PFSK-1 (cell line): ENCODE measurements at regions not wholly inside any gene's neighbourhood (a gene's known extent, or its start where the extent isn't known, plus 50 kb on each side); places are given as distances from the start of the nearest gene placed in this dataset.

Experiments used
- FOXP2 ChIP-seq: optimal IDR thresholded peaks from 2 replicates; pipeline ENCODE3; 2011; ENCODE audit warnings: borderline replicate concordance, control low read depth, inconsistent platforms; ENCODE audit not compliant: insufficient read depth; ENCODE audit errors: extremely low read length, extremely low read depth
- POLR2AphosphoS5 ChIP-seq: IDR thresholded peaks from 2 replicates; pipeline ENCODE4 v1.6.1; 2012; ENCODE audit warnings: low read depth, mild to moderate bottlenecking, control low read depth, low read length, moderate library complexity
- SIN3A ChIP-seq: IDR thresholded peaks from 2 replicates; pipeline ENCODE4 v1.6.1; 2012; ENCODE audit warnings: mild to moderate bottlenecking, low read length, moderate library complexity, borderline replicate concordance; ENCODE audit not compliant: insufficient read depth
- TAF1 ChIP-seq: IDR thresholded peaks from 2 replicates; pipeline ENCODE4 v1.6.1; 2012; ENCODE audit warnings: low read length, control low read depth, borderline replicate concordance; ENCODE audit not compliant: insufficient read depth
- TF ChIP-seq, protein P1 (sequence below), 2 experiments: IDR thresholded peaks; 2 replicates each; pipeline versions ENCODE4 v1.6.1 to v1.8.0; 2011 to 2012; ENCODE audit warnings: low read depth in 2 of 2, low read length in 2 of 2, control low read depth in 1 of 2, inconsistent platforms in 1 of 2, mild to moderate bottlenecking in 1 of 2, moderate library complexity in 1 of 2; ENCODE audit not compliant: insufficient read depth in 1 of 2

DNA sequence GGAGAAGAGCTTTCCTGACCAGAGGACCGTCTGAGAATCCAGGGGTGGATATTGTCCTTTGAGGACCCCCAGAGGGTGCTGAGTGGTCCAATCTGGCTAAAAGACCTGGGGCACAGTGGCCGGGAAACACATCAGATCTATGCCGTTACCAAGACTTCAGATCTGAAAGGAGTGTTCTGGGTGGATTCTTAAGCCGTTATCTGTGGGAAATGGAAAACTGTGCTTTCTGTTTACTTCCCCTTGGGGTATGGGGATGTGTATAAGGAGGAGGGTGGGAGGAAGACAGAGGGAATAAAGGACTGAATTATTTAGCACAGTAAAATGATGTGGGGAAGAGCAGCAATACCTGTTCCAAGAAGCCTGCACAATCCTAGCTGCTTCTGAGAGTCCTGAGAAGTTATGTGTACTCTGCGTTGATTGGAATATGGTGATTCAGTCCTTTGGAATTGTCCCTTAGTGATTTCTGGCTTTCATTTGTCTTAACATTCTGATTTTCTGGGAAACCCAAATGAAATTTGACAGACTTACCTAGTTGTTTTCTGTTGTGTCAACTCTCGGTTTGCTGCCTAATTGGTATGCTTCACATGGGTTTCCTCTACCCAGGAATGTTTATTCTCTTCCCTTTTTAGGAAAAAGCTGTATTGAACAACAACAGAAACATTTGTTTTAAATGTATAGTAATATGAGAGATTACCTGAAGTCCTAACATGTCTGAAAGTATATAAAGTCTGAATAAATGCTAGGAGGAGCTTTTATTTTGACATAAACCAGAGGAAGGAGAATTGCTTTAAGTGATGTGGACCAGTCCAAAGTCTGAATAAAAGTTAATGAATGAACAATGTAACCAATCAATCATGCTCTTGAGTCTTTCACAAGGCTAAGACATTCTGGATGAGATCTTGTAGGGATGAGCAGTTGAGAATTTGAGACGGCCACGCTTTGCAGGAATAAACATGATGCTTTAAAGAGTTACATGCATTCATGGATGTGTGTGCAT is 427.1 kb upstream of the C2CD4B start:
- no peak for TF ChIP-seq TAF1
- TF ChIP-seq SIN3A, result no peak
- TF ChIP-seq POLR2AphosphoS5, result no peak
- TF ChIP-seq FOXP2, result no peak
- TF ChIP-seq, protein P1, sequence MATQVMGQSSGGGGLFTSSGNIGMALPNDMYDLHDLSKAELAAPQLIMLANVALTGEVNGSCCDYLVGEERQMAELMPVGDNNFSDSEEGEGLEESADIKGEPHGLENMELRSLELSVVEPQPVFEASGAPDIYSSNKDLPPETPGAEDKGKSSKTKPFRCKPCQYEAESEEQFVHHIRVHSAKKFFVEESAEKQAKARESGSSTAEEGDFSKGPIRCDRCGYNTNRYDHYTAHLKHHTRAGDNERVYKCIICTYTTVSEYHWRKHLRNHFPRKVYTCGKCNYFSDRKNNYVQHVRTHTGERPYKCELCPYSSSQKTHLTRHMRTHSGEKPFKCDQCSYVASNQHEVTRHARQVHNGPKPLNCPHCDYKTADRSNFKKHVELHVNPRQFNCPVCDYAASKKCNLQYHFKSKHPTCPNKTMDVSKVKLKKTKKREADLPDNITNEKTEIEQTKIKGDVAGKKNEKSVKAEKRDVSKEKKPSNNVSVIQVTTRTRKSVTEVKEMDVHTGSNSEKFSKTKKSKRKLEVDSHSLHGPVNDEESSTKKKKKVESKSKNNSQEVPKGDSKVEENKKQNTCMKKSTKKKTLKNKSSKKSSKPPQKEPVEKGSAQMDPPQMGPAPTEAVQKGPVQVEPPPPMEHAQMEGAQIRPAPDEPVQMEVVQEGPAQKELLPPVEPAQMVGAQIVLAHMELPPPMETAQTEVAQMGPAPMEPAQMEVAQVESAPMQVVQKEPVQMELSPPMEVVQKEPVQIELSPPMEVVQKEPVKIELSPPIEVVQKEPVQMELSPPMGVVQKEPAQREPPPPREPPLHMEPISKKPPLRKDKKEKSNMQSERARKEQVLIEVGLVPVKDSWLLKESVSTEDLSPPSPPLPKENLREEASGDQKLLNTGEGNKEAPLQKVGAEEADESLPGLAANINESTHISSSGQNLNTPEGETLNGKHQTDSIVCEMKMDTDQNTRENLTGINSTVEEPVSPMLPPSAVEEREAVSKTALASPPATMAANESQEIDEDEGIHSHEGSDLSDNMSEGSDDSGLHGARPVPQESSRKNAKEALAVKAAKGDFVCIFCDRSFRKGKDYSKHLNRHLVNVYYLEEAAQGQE (IDR thresholded peaks at IDR 0.05; ENCODE audit: insufficient read depth in 1 of 2, low read depth in 2 of 2, low read length in 2 of 2), result no peak

DNA sequence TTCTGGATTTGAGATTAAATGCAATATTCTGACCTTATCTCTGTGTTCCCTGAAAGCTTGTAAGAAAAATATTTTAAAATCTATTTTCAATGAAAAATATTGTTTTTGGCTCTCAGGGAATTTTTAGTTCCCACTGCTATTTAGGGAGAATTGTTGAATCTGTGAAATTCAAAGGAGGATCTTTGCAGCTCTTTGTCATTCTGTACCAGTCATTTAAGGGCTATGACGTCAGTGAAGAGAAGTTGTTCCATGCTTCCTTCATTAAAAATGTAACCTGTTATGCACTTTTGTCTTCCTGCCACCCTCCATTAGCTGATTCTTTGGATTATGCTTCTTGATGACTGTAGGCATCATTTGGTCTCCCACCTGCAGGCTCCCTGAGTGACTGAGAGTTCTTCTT is 427.8 kb upstream of the C2CD4B start:
- TF ChIP-seq, protein P1 (IDR thresholded peaks at IDR 0.05; ENCODE audit: insufficient read depth in 1 of 2, low read depth in 2 of 2, low read length in 2 of 2), result no peak
- TF ChIP-seq TAF1, result no peak
- no peak for TF ChIP-seq SIN3A
- TF ChIP-seq POLR2AphosphoS5, result no peak
- TF ChIP-seq FOXP2, result no peak

DNA sequence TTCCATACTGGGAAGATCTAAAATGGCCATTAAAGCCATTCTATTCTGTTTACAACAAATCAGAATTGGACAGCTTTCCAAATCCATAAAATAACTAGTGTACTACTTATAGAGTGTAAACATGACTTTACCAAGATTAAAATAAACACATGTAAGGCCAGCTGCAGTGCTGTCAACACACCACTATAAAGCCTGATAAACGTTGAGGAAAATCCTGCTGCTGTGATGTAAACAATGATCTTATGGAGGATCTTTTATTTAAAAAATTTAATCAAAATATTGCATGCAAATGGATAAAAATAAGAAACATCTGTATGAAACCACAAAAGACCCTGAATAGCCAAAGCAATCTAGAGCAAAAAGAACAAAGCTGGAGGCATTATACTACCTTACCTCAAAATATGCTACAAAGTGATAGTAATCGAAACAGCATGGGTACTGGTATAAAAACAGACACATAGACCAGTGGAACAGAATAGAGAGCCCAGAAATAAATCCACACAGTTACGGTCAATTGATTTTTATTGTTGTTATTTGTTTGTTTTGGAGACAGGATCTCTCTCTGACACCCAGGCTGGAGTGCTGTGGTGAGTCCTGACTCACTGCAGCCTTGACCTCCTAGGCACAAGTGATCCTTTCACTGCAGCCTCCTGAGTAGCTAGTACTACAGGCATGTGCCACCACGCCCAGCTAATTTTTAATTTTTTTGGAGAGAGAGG is 428.8 kb upstream of the C2CD4B start:
- TF ChIP-seq FOXP2 (no peak), TAF1 (no peak)

DNA sequence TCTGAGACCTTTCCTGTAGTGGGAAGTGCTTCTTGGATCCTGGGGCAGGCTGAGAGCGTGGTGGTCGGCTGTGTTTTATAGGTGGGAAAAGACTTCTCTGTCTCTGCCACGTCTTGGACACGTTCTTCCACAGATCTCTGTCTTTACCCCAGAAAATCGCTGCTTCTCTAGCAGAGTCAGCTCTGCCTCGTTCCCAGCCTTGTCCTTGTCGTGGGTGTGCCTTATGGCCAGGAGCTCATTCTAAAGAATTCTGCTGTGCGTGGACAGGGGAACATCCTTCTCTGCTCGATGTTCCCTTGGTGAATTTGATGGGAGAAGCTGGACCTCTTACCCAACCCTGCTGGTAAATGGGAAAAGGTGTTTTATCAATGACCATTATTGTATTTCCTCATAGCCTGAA is 433.1 kb upstream of the C2CD4B start:
- TF ChIP-seq SIN3A, result no peak
- TF ChIP-seq TAF1, result no peak
- TF ChIP-seq FOXP2, result no peak
- TF ChIP-seq, protein P1 (IDR thresholded peaks at IDR 0.05; ENCODE audit: insufficient read depth in 1 of 2, low read depth in 2 of 2, low read length in 2 of 2), result no peak
- no peak for TF ChIP-seq POLR2AphosphoS5
